Activated CD4-positive, alpha-beta T cell treated with anti-CD3 and anti-CD28 coated beads, Interleukin-2, amount 50 U/mL, for 16 hours (primary cell): ENCODE measurements at regions not wholly inside any gene's neighbourhood (a gene's known extent, or its start where the extent isn't known, plus 50 kb on each side); places are given as distances from the start of the nearest gene placed in this dataset.

Source experiments
- DNase-seq: peaks from one replicate; pipeline ENCODE4 v3.0.0-alpha.2; 2020

GRCh38 chr1:37243368-37244082, 209.2 kb upstream of the GRIK3 start:
- DNase-seq: no peak

GRCh38 chr1:37244083-37244480, 209.8 kb upstream of the GRIK3 start:
- DNase-seq: no peak

GRCh38 chr1:37244815-37245214, 210.5 kb upstream of the GRIK3 start:
- no peak for DNase-seq

- DNase-seq: no peak
Measured at GRCh38 chr1:37246631-37247030, 212.3 kb upstream of the GRIK3 start.

- DNase-seq: no peak
Measured at GRCh38 chr1:37250371-37250770, 216.1 kb upstream of the GRIK3 start.

GRCh38 chr1:37255136-37255795, 219.1 kb upstream of the ZC3H12A start:
- DNase-seq: peak; percentile 2

GRCh38 chr1:37255868-37256267, 218.5 kb upstream of the ZC3H12A start:
- no peak for DNase-seq

GRCh38 chr1:37257646-37258045, 216.7 kb upstream of the ZC3H12A start:
- no peak for DNase-seq

- DNase-seq: no peak
Measured at GRCh38 chr1:37258068-37258467, 216.3 kb upstream of the ZC3H12A start.

GRCh38 chr1:37259019-37259418, 215.4 kb upstream of the ZC3H12A start:
- no peak for DNase-seq

GRCh38 chr1:37261129-37261528, 213.3 kb upstream of the ZC3H12A start:
- no peak for DNase-seq

GRCh38 chr1:37262439-37263170, 211.8 kb upstream of the ZC3H12A start:
- no peak for DNase-seq

GRCh38 chr1:37265156-37265555, 209.2 kb upstream of the ZC3H12A start:
- no peak for DNase-seq

GRCh38 chr1:37265786-37266667, 208.4 kb upstream of the ZC3H12A start:
- DNase-seq: no peak

- no peak for DNase-seq
Measured at GRCh38 chr1:37267111-37267835, 207.1 kb upstream of the ZC3H12A start.

GRCh38 chr1:37270639-37271038, 203.7 kb upstream of the ZC3H12A start:
- DNase-seq: no peak

GRCh38 chr1:37272626-37273025, 201.8 kb upstream of the ZC3H12A start:
- DNase-seq: no peak

- DNase-seq: no peak
Measured at GRCh38 chr1:37274486-37274885, 199.9 kb upstream of the ZC3H12A start.

GRCh38 chr1:37274938-37275631, 199.3 kb upstream of the ZC3H12A start:
- DNase-seq: no peak

- no peak for DNase-seq
Measured at GRCh38 chr1:37277366-37277765, 197.0 kb upstream of the ZC3H12A start.

GRCh38 chr1:37281354-37281753, 193.0 kb upstream of the ZC3H12A start:
- DNase-seq: no peak

- no peak for DNase-seq
Measured at GRCh38 chr1:37282764-37283163, 191.6 kb upstream of the ZC3H12A start.
